Gastrocnemius medialis (tissue), 4 donors: ENCODE measurements at regions not wholly inside any gene's neighbourhood (a gene's known extent, or its start where the extent isn't known, plus 50 kb on each side); places are given as distances from the start of the nearest gene placed in this dataset.

Source experiments
- ATAC-seq, 2 donors: fragments of 150-250 bp; one replicate each; pipeline ENCODE4 v1.9.1; 2016
- DNase-seq, 2 donors: peaks; one replicate each; pipeline ENCODE4 v3.0.0-alpha.2; 2019
- H3K27ac ChIP-seq, 4 donors: fragments of 200-600 bp; sonication (generic); 1 replicate in 1 of 4; 2 replicates in 3 of 4; pipeline ENCODE4 v1.5.1; 2016 to 2018; ENCODE audit warnings: mild to moderate bottlenecking in 2 of 4, moderate library complexity in 1 of 4
- H3K27me3 ChIP-seq, 3 donors: fragments of 200-600 bp; sonication (generic) in 2 of 3; 1 replicate in 1 of 3; 2 replicates in 2 of 3; pipeline versions ENCODE4 v1.5.1 to v1.6.0; 2016 to 2019; ENCODE audit warnings: mild to moderate bottlenecking in 1 of 3, moderate library complexity in 1 of 3
- H3K36me3 ChIP-seq, 2 donors: fragments of 200-600 bp; sonication (generic) in 1 of 2; one replicate each; pipeline ENCODE4 v1.5.1; 2017 to 2018
- H3K4me1 ChIP-seq, 2 donors: fragments of 200-600 bp; sonication (generic) in 1 of 2; one replicate each; pipeline ENCODE4 v1.5.1; 2016 to 2017; ENCODE audit warnings: mild to moderate bottlenecking in 2 of 2
- H3K4me3 ChIP-seq, 4 donors: fragments of 200-600 bp; sonication (generic) in 3 of 4; 1 replicate in 1 of 4; 2 replicates in 3 of 4; pipeline ENCODE4 v1.5.1; 2016 to 2019; ENCODE audit warnings: mild to moderate bottlenecking in 2 of 4
- H3K9me3 ChIP-seq, 3 donors: fragments of 200-600 bp; sonication (generic) in 2 of 3; 1 replicate in 1 of 3; 2 replicates in 2 of 3; pipeline ENCODE4 v1.5.1; 2016 to 2019
- POLR2A ChIP-seq, 2 donors: fragments of 450-650 bp; IDR thresholded peaks; one replicate each; pipeline ENCODE4 v1.6.1; 2017; ENCODE audit warnings: antibody characterized with exemption in 2 of 2, mild to moderate bottlenecking in 2 of 2, moderate library complexity in 2 of 2
- in situ Hi-C, 4 donors: fragments of 200-750 bp; cut with MboI; loops; one replicate each; pipeline versions ENCODE4 v1.15.0 to v1.8.0; 2017; ENCODE audit warnings: low sequenced_read_pairs in 4 of 4
- intact Hi-C: fragments of 100-400 bp; cut with DNase I; formaldehyde crosslinking; loops from one replicate; pipeline ENCODE4 v1.15.1; 2023; ENCODE audit warnings: low total_unique reads
- TF ChIP-seq, protein P1 (sequence below), 5 experiments: fragments of 450-650 bp in 3 of 5; fragments of 200-600 bp in 2 of 5; sonication (generic) in 2 of 5; IDR thresholded peaks in 4 of 5; conservative IDR thresholded peaks in 1 of 5; 1 replicate in 4 of 5; 2 replicates in 1 of 5; pipeline ENCODE4 v1.5.1; 2016 to 2019; ENCODE audit warnings: antibody characterized with exemption in 5 of 5, mild to moderate bottlenecking in 3 of 5, moderate library complexity in 3 of 5

GRCh38 chr2:5353565-5353964 is 338.6 kb upstream of the SOX11 start:
- intact Hi-C loops = no loop called here
- TF ChIP-seq POLR2A (IDR thresholded peaks at IDR 0.05) = no peak
- TF ChIP-seq, protein P1, sequence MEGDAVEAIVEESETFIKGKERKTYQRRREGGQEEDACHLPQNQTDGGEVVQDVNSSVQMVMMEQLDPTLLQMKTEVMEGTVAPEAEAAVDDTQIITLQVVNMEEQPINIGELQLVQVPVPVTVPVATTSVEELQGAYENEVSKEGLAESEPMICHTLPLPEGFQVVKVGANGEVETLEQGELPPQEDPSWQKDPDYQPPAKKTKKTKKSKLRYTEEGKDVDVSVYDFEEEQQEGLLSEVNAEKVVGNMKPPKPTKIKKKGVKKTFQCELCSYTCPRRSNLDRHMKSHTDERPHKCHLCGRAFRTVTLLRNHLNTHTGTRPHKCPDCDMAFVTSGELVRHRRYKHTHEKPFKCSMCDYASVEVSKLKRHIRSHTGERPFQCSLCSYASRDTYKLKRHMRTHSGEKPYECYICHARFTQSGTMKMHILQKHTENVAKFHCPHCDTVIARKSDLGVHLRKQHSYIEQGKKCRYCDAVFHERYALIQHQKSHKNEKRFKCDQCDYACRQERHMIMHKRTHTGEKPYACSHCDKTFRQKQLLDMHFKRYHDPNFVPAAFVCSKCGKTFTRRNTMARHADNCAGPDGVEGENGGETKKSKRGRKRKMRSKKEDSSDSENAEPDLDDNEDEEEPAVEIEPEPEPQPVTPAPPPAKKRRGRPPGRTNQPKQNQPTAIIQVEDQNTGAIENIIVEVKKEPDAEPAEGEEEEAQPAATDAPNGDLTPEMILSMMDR (IDR thresholded peaks at IDR 0.05 in 4 of 5, conservative IDR thresholded peaks at IDR 0.05 in 1 of 5) = no peak

GRCh38 chr2:5359397-5359796 is 332.8 kb upstream of the SOX11 start:
- no peaks in the 10 kb centered on the region for H3K9me3 ChIP-seq
- no peaks in the 10 kb centered on the region for H3K27me3 ChIP-seq
- no peak for DNase-seq
- H3K36me3 ChIP-seq = no peaks in the 10 kb centered on the region
- no peak overlapping the region for H3K27ac ChIP-seq
- intact Hi-C loops (no loop called here), in situ Hi-C loops (loop anchor here in 1 of 4 donors (25.0 kb wide), 1 partner anchor 372 kb away; no protein-coding TSS in a partner anchor)
- ATAC-seq = no peak
- no peaks in the 10 kb centered on the region for H3K4me1 ChIP-seq
- H3K4me3 ChIP-seq = no peak overlapping the region
- TF ChIP-seq, protein P1 (IDR thresholded peaks at IDR 0.05 in 4 of 5, conservative IDR thresholded peaks at IDR 0.05 in 1 of 5) = no peak
- TF ChIP-seq POLR2A (IDR thresholded peaks at IDR 0.05) = no peak

More at GRCh38 chr2:5353565-5353964, 338.6 kb upstream of the SOX11 start:
- Histone ChIP-seq H3K4me3 (no peak overlapping the region), H3K4me1 (no peaks in the 10 kb centered on the region), H3K27me3 (no peaks in the 10 kb centered on the region), H3K36me3 (no peaks in the 10 kb centered on the region), H3K27ac (no peak overlapping the region), H3K9me3 (no peaks in the 10 kb centered on the region)
- DNase-seq (no peak), ATAC-seq (no peak)
- in situ Hi-C loops = loop anchor here in 1 of 4 donors (25.0 kb wide), 1 partner anchor 366 kb away; no protein-coding TSS in a partner anchor

DNA sequence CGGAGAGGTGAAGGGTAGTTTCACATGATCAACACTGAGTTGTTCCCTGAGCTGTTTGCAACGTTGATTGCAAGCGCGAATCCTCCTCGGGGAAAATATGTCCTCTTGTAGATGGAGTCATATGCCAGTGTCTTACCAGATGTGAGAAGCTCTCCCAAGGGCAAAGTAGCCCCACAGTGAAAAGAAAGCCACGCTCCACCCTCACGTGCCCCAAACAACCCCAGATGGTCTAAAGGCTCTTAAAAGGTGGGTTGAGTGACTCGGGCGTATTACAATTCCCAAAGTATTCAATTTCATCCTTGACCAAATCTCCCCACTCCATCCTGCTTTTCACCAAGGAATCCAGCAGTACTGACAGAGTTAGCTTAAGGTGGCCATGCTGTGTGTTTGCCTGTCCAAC is 332.1 kb upstream of the SOX11 start:
- Histone ChIP-seq H3K36me3 (no peaks in the 10 kb centered on the region), H3K9me3 (no peaks in the 10 kb centered on the region), H3K27ac (no peak overlapping the region), H3K4me1 (no peaks in the 10 kb centered on the region), H3K4me3 (no peak overlapping the region), H3K27me3 (no peaks in the 10 kb centered on the region)
- DNase-seq = no peak
- no peak for ATAC-seq
- intact Hi-C loops (no loop called here), in situ Hi-C loops (loop anchor here in 2 of 4 donors (10.0 to 25.0 kb wide), 2 partner anchors 365 to 373 kb away; no protein-coding TSS in a partner anchor)
- TF ChIP-seq, protein P1 (IDR thresholded peaks at IDR 0.05 in 4 of 5, conservative IDR thresholded peaks at IDR 0.05 in 1 of 5) = no peak

DNA sequence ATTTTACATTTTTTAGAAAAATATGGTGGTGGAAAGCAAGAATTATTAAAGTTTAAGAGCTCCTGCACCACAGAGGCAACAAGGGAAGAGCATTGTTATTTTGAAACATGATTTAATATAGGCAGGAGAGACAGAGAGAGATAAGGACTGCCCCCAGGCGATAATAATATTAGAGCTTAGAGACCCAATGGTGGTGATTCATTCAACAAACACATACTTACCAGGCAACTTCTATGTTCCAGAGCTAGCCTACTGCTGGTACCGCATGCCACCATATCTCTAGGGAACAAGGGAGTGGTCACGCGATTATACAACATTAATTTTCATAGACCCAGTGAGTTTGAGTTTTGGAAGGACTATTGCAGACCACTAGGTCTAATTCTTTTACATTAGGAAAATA is 327.8 kb upstream of the SOX11 start:
- in situ Hi-C loops = loop anchor here in 2 of 4 donors (10.0 to 25.0 kb wide), 2 partner anchors 370 to 377 kb away; no protein-coding TSS in a partner anchor
- H3K4me1 ChIP-seq = no peaks in the 10 kb centered on the region
- H3K27me3 ChIP-seq = no peaks in the 10 kb centered on the region
- ATAC-seq = no peak
- H3K27ac ChIP-seq = no peak overlapping the region
- TF ChIP-seq, protein P1 (IDR thresholded peaks at IDR 0.05 in 4 of 5, conservative IDR thresholded peaks at IDR 0.05 in 1 of 5) = no peak
- no peak for TF ChIP-seq POLR2A (IDR thresholded peaks at IDR 0.05)
- DNase-seq = no peak
- H3K36me3 ChIP-seq = no peaks in the 10 kb centered on the region
- H3K9me3 ChIP-seq = no peaks in the 10 kb centered on the region
- intact Hi-C loops = no loop called here
- no peak overlapping the region for H3K4me3 ChIP-seq
